NCI-H1930 (cell line): ENCODE measurements at regions not wholly inside any gene's neighbourhood (a gene's known extent, or its start where the extent isn't known, plus 50 kb on each side); places are given as distances from the start of the nearest gene placed in this dataset.
"Not testable (repeated sequence)": the region's sequence is repeated elsewhere in the genome, so short reads cannot be mapped to it uniquely, and the experiment has no call there.

Experiments
- DNase-seq, 2 experiments: peaks; one replicate each; lab custom pipeline; 2025; lab: John Stamatoyannopoulos, UW

DNA sequence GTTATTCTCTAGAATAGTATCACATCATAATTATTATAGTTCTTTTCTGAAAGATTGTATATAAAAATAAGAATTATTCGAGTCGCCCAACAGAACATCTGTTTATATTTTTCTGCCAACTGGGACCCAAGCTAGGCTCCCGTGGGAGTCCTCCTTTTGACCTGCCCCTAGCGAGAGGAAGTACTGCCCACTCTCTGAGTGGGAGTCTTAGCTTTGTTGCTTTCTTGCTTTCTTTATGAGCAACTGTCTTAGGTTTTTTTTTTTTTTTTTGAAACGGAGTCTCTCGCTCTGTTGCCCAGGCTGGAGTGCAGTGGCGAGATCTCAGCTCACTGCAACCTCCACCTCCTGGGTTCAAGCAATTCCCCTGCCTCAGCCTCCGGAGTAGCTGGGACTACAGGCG, 202.0 kb upstream of the ZNF184 start:
- DNase-seq, result no peak

DNA sequence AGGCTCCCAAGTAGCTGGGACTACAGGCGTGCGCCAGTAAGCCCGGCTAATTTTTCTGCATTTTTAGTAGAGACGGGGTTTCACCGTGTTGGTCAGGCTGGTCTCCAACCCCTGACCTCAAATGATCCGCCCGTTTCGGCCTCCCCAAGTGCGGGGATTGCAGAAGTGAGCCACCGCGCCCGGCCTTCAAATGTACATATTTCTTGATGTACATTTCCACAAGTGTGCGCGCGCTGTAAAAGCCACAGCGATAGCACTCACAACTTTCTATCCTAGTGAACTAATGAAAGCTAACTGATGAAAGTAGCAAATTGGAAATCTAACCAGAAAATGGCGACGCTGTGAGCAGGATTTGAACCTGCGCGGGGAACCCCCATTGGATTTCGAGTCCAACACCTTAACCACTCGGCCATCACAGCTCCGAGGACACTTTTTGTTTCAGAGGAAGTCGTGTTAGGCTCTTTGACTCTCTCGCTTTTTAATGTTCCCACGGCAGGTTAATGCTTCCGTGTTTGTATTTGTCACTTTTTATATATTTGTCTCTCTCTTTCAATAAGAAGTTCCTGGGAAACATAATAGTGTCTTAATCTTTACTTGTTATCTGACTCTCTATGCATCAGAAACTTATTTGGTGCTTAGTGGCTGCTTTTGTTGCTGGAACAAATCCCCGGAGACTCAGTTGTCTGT, 199.4 kb upstream of the ZNF184 start:
- DNase-seq, result peak; percentile 35 to 68

DNA sequence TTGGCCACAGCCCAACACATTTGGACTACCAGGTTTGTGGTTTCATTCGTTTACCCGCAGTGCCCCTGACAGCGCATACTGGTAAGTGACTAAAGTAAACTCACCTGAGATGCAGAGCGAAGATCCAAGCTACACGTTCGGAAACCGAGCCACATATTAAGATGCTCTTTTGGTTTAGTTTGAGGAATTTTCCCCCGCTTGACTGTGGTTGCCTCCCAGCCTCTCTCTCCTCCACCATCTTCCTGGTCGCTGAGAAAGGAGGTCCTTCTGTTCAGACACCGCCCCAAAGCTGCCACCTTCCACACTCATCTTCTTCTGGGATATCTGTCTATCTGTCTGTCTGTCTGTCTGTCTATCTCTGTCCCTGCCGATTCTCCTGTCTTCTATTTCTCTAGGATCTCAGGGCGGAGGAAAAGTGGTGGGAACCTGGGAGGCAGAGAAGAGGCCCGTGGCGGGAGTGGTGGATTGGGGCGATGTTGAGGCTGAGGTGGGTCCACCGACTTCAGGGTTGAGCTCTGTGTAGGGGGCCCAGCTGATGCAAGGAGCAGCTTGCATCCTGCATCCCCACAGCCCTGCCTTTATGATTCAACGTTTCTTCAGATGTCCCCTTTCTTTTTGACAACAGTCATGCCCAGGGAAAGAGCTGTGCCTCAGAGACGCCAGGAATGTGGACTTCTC, 196.9 kb upstream of the ZNF184 start:
- no peak for DNase-seq

DNA sequence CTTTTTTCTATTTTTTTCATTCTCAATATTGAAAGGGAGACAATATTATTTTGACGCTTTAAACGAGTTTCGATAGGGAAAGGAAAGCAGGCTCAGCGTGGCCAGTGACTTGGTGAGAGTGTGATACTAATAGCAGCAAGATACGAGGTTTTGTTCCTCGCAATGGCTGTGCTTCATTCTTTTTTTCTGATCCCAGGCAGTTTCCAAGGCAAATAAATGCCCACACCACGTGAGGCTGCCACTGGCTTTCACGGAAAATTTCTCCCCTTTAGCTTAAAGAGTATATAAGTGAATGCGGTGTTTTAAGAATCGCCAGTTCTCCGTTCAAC, 196.4 kb upstream of the ZNF184 start:
- DNase-seq, result no peak

DNA sequence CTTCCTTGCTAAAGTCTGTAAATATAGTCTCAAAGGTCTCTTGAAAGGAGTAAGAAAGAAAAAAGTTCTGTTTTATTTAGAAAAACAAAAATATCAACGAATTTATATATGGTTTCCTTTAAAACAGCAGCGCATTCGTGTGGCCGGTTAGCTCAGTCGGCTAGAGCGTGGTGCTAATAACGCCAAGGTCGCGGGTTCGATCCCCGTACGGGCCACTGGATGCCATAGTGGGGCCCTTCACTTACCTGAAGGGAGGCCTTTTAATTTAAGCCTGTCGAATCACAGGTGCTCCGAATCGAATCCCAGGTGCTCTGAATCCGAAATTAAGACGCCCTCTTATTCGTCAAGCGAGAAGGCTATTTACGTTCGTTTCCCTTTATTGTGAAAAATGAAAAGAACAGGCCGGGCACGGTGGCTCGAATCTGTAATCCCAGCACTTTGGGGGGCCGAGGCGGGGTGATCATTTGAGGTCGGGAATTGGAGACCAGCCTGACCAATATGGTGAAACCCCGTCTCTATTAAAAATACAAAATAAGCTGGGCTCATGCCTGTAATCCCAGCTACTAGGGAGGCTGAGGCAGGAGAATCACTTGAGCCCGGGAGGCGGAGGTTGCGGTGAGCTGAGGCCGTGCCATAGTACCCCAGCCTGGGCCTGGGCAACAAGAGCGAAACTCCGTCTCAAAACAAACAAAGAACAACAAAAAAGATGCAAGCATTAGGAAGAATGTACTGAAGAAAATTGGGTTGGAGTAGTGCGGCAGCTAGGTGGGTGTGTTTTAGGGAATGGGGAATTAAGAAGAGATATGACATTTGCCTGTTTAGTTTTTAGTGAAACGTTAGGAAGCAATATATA, 195.8 kb upstream of the ZNF184 start:
- peak in 1 of 2 experiments; percentile 69 for DNase-seq

DNA sequence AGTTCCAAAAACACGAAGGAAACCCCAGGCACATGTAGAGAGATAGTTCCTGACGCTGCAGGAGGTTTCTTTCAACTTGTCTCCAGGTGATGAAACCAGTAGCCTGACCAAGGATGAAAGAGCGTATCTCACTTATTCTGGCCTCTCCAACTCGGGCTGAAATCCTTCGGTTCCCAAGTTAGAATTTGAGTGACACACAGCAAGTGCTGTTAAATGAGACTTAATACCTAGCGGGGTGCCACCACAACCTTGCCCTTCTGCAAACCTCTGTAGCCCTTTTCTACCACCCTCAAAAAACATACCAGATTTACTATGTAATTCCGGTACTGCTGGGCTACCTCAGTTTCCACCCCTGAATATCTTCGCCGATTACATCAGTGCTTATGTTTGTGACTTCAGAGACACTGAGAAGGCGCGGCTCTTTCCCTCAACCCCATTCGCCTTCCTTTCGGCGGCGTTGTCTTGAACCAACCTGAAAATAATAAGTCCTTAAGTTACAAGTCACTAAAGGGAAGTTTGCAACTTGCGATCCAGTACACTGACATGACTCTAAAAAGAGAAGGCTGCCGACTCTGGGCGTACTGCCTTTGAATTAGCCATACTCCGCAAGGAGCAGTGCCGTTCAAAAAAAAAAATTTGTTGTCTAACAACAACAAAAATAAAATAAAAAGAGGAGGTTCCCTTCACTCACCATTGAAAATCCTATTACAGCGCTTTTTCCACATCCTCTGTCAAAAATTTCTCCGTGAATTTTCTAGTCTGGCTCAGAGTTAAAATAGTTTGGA, 194.9 kb upstream of the ZNF184 start:
- DNase-seq, result no peak

DNA sequence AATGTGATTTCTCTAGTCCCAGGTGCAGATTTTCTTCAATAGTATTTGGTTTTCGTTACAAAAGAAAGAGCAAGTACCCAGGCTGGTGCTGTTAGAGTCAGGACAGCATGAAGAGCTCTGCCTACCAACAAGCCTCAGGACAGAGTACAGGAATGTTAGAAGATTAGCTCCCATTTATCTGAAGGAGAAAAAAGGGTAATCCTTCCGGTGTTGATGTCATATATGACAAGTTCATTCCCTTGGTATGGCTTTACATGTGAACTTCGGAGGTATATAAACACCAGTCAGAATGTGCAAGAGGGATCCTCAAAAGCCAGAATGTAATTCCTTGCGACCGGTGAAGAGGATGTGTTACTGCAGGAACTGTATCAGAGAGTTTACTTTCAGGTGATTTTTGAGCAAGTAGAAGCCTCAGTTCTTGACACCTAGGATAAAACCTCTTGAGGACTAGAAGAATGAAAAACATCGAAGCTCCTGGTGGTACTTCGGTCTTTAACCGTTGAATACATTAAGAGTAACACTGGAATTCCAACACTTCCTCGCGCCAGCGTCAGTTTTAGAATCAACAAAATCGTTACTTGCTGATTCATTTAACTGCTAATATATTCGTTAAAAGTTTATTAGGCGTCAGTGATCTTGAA, 194.2 kb upstream of the ZNF184 start:
- no peak for DNase-seq

DNA sequence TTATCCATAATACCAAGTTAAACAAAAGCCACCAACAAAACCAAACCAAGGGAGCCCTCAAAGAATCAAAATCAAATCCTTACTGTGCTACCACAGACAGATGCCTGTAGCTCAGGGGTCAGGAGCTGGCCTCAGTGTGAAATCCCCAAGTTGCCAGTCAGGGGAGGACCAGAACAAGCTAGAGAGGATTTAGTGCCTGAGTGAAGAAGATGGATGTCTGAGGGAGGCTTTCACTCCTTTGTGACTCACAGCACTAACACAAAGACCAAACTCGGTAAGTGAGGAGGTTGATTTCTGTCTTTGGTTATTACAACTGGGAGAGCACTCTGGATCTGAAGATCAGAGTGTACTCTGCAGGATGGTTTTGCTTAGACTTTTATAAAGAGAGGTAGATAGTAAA, 189.9 kb upstream of the ZNF184 start:
- DNase-seq, result no peak

DNA sequence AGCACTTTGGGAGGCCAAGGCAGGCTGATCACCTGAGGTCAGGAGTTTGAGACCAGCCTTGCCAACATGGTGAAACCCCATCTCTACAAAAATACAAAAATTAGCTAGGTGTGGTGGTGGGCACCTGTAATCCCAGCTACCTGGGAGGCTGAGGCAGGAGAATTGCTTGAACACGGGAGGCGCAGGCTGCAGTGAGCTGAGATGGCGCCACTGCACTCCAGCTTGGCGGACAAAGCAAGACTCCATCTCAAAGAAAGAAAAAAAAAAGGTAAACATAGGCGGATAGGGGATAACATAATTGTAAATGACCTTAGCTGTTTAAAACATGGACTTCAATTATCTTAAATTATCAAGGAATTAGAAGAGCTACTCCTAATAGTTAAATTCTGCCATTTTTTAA, 189.3 kb upstream of the ZNF184 start:
- DNase-seq, result not testable (repeated sequence)

DNA sequence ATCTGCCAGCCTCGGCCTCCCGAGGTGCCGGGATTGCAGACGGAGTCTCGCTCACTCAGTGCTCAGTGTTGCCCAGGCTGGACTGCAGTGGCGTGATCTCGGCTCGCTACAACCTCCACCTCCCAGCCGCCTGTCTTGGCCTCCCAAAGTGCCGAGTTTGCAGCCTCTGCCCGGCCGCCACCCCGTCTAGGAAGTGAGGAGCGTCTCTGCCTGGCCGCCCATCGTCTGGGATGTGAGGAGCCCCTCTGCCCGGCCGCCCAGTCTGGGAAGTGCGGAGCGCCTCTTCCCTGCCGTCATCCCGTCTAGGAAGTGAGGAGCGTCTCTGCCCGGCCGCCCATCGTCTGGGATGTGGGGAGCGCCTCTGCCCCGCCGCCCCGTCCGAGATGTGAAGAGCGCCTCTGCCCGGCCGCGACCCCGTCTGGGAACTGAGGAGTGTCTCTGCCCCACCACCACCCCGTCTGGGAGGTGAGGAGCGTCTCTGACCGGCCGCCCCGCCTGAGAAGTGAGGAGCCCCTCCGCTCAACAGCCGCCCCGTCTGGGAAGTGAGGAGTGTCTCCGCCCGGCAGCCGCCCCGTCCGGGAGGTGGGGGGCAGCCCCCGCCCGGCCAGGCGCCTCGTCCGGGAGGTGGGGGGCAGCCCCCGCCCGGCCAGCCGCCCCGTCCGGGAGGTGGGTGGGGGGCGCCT, 180.4 kb upstream of the ZNF184 start:
- DNase-seq, result not testable (repeated sequence)

DNA sequence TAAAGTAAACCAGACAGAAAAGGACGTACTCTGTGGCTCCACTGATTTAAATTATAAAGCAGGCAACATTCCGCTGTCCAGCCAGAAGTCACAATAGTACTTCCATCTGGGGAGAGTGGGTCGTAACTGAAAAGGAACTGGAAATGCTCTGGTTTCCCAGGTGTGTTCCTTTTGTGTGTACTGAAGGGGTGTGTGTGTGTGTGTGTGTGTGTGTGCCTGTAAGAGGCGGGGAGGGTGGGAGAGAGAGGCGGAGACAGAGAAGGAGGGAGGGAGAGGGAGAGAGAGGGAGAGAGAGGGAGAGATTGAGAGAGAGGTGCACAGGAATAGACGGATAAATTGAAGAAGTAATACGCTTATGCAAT, 178.4 kb upstream of the ZNF184 start:
- DNase-seq, result no peak

DNA sequence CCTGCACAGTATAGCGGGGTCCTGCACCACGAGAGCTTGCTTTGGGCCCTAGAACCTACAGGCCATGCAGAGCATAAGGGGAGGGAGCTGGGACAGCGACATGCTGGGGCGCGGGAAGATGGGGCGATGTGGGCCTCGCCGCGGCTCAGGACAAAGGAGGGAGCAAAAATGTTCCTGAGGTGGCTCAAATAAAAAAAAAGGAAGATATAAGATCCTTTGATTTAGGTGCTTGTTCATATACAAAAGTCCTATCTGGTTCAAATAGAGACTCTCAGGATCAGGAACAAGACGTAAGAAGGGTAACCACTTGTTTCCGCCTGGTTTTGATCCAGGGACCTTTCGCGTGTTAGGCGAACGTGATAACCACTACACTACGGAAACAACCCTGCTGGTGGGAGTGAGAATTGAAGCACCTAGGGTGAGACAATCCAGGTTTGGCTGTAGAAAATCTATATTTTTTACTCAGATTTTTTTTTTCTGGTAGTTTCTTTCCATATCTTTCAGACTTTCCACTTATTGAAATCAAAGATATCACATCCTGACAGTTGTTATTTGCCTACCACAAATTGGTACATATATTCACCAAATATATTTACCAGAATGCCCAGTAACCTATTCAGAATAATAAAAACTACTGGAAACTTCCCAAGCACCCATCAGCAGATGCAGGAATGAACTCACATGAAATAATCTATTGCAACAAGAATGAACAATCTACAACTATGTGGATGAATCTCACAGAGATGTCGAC, 177.9 kb upstream of the ZNF184 start:
- DNase-seq, result peak; percentile 38 to 71

DNA sequence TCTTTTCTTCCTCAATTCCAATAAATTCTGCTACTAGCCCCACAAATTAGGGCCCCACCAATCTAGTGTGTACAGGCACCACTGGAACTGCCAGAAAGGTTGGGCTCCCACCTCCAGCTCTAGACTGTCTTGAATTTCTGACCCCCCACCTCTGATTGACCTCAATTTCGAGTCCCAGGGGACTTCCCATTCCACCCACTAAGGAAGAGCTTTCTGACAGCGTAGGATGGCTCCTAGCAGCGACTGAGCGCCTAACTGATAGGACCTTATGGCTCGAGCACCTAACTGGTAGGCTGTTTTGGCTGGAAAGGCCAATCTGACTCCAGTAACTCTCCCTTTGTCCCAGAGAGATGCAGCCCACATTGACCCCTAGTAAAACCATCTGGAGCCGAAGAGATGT, 171.6 kb upstream of the ZNF184 start:
- DNase-seq, result no peak

DNA sequence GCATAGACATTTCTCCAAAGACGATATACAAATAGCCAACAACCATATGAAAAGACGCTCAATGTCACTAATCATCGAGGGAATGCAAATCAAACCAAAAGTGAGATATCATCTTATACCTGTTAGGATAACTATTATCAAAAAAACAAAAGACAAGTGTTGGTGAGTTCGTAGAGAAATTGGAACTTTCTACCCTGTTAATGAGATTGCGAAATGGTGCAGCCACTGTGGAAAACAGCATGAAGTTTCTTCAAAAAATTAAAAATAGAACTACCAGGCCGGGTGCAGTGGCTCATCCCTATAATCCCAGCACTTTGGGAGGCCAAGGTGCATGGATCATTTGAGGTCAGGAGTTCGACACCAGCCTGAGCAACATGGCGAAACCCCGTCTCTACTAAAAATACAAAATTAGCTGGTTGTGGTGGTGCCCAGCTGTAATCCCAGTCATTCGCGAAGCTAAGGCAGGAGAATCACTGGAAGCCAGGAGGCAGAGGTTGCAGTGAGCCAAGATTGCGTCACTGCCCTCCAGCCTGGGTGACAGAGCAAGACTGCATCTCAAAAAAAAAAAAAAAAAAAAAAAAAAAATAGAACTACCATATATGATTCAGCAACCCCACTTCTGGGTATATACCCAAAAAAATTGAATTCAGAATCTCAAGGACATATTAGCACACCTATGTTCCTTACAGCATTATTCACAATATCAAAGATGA, 170.0 kb upstream of the ZNF184 start:
- DNase-seq, result no peak

DNA sequence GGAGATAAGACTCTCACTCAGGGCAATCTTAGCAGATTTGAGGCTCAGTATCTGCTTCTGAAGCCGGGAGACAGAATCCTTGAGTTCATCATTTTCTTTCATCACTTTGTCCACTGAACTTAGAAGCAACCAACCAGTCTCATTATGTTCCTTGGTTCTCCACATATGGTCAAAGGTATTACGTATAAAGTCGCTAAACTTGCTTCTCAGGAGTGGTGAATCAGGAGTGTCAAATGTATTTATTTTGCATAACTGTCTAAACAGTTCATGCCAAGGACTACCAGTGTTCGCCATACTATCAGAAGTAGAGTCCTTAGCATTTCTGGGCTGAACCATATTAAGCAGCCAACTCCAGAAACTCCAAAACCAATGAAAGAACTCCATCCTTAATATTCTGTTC, 163.0 kb upstream of the ZNF184 start:
- not testable (repeated sequence) for DNase-seq

DNA sequence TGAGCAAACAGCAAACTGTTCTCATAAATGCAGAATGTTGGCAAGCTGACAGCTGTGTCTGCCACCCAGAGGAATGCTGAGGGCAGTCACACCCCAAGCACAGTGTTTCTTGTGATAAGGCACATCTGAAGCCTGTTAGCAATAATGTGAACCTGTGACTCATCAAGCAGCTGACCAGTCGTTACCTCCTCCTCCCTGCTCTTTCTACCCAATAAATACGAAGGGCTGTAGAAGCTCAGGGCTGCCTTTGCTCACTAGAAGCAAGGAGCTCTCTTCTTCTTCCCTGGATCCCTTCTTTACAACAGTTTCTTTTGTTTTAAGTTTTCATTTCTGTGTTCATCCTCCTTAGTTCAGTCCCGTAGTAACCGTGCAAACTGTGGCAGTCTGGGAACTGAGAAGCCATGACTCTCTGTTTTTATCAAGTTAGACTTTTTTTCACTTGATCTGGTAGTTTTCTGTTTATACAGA, 160.3 kb upstream of the ZNF184 start:
- DNase-seq, result not testable (repeated sequence)

DNA sequence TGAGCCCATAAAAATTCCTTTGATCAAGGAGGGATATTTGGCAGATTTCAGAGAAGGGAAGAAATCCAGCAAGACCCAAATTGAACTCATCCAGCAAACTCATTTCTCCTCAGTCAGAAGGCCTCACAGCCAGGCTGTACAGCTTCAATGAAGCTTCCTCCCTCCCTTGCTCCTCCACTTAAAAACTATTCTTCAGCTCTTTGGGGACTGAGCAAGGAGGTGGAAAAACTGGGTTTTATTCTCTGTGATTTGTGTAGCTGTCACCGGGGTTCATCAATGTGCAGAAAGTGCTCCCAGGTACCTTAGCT, 158.7 kb upstream of the ZNF184 start:
- no peak for DNase-seq

DNA sequence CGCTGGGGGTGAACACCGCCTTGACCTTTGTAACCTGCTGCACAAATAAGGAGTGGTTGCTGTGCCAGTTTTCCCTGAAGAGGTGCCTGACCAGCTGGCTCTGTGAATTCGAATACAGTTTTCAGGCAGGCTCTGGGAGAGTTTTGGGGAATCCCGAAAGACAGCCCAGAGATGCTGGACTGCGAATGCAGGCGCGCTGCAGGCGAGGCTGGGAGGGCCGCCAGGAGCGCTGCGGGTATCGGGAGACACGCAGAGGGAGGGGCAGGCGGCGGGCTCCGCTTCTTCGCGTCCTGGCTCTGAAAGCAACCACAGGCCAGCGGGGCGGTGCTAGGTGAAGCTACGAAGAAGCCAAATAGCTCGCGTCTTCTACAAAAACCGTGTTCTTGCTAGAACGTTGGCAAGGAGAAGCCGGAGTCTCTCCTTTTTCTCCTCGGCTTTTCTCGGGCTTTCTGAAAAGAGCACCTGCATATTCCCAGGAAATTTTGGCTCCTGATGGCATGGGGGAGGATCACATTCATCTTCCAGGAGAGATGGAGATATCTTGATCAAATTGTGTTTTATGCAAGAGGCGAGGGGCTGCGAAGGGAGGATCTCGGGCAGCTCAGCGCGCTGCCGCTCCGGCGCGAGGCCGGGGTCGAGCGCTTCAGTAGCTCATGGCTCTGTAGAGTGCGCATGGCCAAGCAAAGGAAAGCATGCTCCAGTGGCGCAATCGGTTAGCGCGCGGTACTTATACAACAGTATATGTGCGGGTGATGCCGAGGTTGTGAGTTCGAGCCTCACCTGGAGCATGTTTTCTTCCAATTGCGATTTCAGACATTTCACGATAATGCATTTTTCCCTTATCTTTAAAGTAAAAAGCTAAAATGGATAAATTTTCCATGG, 158.1 kb upstream of the ZNF184 start:
- DNase-seq, result peak; percentile 27 to 74

DNA sequence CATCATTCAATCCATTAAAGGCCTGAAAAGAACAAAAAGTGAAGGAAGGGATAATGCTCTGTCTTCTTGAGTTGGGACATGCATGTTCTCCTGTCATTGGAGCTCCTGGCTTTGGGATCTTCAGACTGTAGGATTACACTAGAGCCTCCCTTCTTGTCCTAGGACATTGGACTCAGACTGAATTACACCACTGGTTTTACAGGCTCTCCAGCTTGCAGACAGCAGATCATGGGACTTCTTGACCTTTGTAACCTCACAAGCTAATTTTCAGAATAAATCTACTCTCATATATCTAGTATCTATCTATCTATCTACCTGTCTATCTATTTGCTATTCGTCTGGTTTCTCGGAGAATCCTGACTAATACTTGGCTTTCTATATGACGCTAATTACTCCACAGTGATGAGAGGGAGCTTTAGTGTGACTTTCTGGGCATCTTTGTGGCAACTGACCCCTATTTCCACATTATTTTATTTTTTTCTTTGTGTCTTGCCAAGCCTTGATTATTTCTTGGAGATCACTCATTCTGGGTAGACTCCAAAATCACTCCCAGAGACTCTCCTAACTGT, 151.9 kb upstream of the ZNF184 start:
- no peak for DNase-seq
